ENCODE measurements at regions not wholly inside any gene's neighbourhood (a gene's known extent, or its start where the extent isn't known, plus 50 kb on each side); places are given as distances from the start of the nearest gene placed in this dataset.

GRCh38 chr2:5834501-5834900, 142.3 kb downstream of the SOX11 start:
- no peak overlapping the region for H3K4me3 ChIP-seq (replicated peaks in 1 of 2; ENCODE audit: low read depth in 1 of 2, low read length in 2 of 2)
- intact Hi-C loops (cut with micrococcal nuclease): no loop called here
- no peaks in the 10 kb centered on the region for H4K20me1 ChIP-seq (ENCODE audit: insufficient read depth)
- no TSS peak for BruUV-seq (replicated peaks)
- peaks cover 9 to 14% of the 10 kb centered on the region in 2 experiments; a peak in 2 of 4 replicates for H3K9me3 ChIP-seq (ENCODE audit: control insufficient read depth in 1 of 2, insufficient read depth in 1 of 2, low read depth in 1 of 2, low read length in 2 of 2)
- H3K4me1 ChIP-seq (ENCODE audit: control insufficient read depth in 1 of 2, insufficient read depth in 2 of 2, low read length in 2 of 2): no peaks in the 10 kb centered on the region
- no peaks in the 10 kb centered on the region for H3K36me3 ChIP-seq (ENCODE audit: control insufficient read depth in 1 of 2, insufficient read depth in 2 of 2, low read length in 2 of 2)
- CTCF ChIA-PET: no interaction called here
- RAD21 ChIA-PET (ENCODE audit: low non-redundant PET in 1 of 2, low total read pairs in 2 of 2, uncharacterized antibody in 2 of 2, unreplicated experiment in 2 of 2): no interaction called here
- H3K4me2 ChIP-seq (ENCODE audit: low read length): no peak overlapping the region
- no peak for ATAC-seq
- no peaks in the 10 kb centered on the region for H3K27me3 ChIP-seq (ENCODE audit: insufficient read depth, low read length)
- DNase-seq (ENCODE audit: low read depth, low spot score): no peak
- no peaks in the 10 kb centered on the region for H3K9me2 ChIP-seq (ENCODE audit: insufficient read depth)
- no peak overlapping the region for H2AFZ ChIP-seq (ENCODE audit: low read depth, low read length, poor library complexity, severe bottlenecking)
- no peak overlapping the region for H3K9ac ChIP-seq (ENCODE audit: low read length)
- no peak overlapping the region for H3K27ac ChIP-seq (ENCODE audit: low read depth, low read length)
- TF ChIP-seq YY1 (IDR thresholded peaks at IDR 0.05; ENCODE audit: extremely low read depth, insufficient replicate concordance, low read depth, low read length) (no peak), JUND (IDR thresholded peaks at IDR 0.05) (no peak), FOSL1 (IDR thresholded peaks at IDR 0.05; ENCODE audit: low read depth) (no peak), MAX (IDR thresholded peaks at IDR 0.05) (no peak), POLR2AphosphoS5 (IDR thresholded peaks at IDR 0.05; ENCODE audit: low read depth, low read length) (no peak), ZNF274 (IDR thresholded peaks at IDR 0.05; ENCODE audit: low read depth, low read length) (no peak), REST (IDR thresholded peaks at IDR 0.05; ENCODE audit: low read depth) (no peak), CTCF (IDR thresholded peaks at IDR 0.05 in 2 of 3, conservative IDR thresholded peaks at IDR 0.05 in 1 of 3; ENCODE audit: borderline replicate concordance in 1 of 3, insufficient read depth in 1 of 3, low read depth in 2 of 3, low read length in 2 of 3) (no peak), SIN3A (IDR thresholded peaks at IDR 0.05; ENCODE audit: low read depth) (no peak)
- no peaks in the 10 kb centered on the region for H3K79me2 ChIP-seq (ENCODE audit: insufficient read depth, low read length)
- POLR2A ChIA-PET: no interaction called here

All from HCT116 (cell line).